Pons (tissue), 1 donor: ENCODE measurements at regions not wholly inside any gene's neighbourhood (a gene's known extent, or its start where the extent isn't known, plus 50 kb on each side); places are given as distances from the start of the nearest gene placed in this dataset.
"Not testable (repeated sequence)": the region's sequence is repeated elsewhere in the genome, so short reads cannot be mapped to it uniquely, and the experiment has no call there.

ENCODE experiments used
- DNase-seq: peaks from one replicate; pipeline ENCODE4 v3.0.0-alpha.2; 2016; ENCODE audit warnings: low spot score

DNA sequence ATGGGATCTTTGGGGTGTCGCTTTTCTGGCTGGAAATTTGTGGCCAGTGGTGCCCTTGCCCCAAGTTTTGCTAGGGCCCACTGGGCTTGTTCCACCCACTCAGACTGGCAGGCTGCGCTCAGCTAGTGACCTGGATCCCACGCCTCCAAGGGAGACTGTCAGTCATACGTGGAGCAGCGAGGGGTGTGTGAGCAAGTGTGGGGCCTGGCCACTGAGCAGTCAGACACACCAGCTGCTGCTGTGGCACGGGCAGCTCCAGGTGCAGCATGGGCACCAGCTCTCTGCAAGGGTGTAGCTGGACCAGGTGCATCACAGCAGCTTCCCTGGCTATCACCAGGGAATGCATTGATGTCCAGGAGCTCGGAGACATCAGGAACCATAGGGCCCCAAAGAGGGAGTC, 327.0 kb downstream of the NR4A2 start:
- no peak for DNase-seq

GRCh38 chr2:156004459-156004858, 328.1 kb downstream of the NR4A2 start:
- no peak for DNase-seq

DNA sequence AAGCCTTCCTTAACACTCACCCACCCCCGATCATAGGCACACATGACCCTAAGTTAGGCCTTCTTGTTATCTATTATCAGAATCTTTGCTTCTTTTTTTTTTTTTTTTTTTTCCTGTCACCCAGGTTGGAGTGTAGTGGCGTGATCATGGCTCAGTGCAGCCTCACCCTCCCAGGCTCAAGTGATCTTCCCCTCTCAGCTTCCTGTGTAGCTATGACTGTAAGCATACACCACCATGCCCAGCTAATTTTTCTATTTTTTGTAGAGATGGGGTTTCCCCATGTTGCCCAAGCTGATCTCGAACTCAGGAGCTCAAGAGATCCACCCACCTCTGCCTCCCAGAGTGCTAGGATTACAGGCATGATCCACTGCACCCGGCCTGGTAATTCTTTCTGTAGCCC, 328.7 kb downstream of the NR4A2 start:
- no peak for DNase-seq

DNA sequence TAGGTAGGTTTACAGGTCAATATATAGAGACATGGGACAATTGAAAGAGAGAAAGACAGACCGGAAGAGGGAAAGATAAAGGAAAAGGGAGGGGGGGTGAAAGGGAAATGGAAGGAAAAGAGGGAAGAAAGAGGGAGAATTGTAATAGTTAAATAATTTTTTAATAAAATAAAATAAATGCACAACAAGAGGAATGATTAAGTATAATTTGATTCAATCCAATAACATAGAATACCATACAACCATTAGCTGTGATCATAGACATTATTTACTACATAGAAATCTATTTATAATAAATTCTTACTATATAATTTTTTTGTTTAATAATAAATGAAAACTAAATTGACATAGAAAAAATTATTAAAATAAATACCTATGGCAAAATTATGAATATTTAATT, 330.7 kb downstream of the NR4A2 start:
- no peak for DNase-seq

- DNase-seq: no peak
These were observed 335.0 kb downstream of the NR4A2 start for GRCh38 chr2:155997538-155997937.

DNA sequence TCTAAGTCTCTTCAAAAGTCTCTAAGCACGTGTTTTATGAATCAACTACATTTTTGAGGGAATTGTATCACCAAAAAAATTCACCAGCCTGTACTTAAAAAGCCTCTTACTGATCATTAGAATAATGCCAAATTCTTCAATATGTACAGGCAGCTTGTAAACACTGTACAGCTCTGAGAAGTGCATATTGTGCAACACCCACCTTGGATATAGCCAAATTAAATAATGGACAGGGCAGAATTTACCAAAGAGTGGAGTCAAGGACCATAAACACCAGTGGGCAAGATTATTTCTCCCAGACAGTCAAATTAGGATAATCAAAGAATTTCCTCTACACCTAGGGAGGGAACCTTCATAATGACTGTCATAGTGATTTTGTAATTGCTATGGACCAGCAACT, 338.2 kb downstream of the NR4A2 start:
- DNase-seq: no peak

GRCh38 chr2:155983845-155984244, 348.7 kb downstream of the NR4A2 start:
- no peak for DNase-seq

DNA sequence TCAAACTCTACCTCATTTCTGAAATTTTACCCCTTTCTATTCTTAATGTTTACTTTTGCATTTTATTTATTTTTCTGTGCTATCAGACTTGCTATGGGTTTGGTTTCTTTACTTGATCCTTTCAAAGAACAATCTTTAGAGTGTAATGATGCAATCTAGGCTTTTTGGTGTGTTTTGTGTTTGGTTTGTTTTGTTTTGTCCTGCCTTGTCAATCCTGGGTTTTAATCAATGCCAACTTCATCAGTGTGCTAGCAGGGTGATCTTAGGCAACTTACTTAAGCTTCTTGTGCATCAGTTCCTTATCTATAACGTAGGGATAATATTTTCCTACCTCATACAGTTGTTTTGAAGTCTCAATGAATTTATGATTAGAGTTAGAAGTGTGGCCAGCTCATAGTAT, 350.4 kb downstream of the NR4A2 start:
- DNase-seq: no peak

- no peak for DNase-seq
These were observed 351.5 kb downstream of the NR4A2 start for GRCh38 chr2:155980941-155981560.

- DNase-seq: no peak
These were observed 356.8 kb downstream of the NR4A2 start for GRCh38 chr2:155975734-155976133.

GRCh38 chr2:155972916-155973315, 359.6 kb downstream of the NR4A2 start:
- DNase-seq: no peak

- DNase-seq: not testable (repeated sequence)
These were observed 366.5 kb downstream of the NR4A2 start for GRCh38 chr2:155966064-155966471.

GRCh38 chr2:155965415-155966063, 367.0 kb downstream of the NR4A2 start:
- no peak for DNase-seq

DNA sequence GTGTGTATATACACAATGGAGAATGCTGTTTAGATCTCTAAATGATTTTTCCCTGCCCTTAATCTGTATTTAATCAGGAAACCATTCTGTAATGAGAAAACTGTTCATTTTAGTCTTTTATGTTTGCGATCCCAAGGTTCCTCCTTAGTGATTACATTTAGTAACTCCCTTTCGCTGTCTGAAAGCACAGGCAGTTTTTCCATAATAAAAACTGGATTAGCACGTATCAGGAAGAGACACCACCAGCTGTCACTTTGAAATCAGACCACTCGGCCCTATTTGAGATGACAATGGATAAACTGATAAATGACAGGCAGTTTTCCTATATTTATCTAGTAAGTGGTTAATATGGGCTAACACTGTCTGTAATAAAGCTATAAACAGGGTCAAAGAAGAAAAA, 370.9 kb downstream of the NR4A2 start:
- no peak for DNase-seq

GRCh38 chr2:155958834-155959233, 373.7 kb downstream of the NR4A2 start:
- DNase-seq: no peak

GRCh38 chr2:155947069-155947468, 385.5 kb downstream of the NR4A2 start:
- DNase-seq: no peak

DNA sequence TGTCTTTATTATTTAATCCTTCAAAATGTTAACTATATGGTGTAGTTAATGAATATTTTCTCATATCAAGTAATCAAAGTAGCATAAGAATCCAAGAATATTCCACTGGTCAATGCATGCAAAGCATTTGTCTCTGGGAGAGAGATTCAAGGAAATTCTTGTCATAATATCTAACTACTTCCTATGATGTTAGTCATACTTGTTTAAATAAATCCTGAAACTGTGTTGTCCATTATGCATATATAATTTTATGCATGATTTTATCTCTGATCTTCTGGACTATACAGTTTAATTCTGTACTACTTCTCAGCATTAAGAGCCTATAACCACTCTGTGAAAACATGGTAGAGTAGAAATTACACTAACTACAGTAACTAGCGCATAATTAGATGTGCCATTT, 388.3 kb downstream of the NR4A2 start:
- DNase-seq: no peak

DNA sequence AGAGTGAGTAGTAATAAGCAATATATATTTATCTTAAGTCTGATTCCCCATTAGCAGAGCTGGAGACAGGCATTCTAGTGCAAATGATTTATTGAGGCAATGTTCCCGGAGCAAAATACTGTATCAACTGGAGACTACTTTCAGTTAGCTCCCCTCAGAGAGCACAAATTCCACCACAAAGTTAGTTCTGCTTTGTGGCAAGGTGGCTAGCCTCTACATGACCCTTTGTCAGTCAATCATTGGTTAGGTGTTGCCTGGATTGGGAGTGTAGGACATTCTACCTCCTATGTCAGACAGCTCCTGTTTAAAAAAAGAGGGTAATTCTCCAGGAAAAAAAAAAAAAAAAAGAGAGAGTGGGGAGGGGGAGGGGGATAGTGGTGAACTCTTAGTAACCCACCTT, 402.2 kb downstream of the NR4A2 start:
- DNase-seq: no peak

DNA sequence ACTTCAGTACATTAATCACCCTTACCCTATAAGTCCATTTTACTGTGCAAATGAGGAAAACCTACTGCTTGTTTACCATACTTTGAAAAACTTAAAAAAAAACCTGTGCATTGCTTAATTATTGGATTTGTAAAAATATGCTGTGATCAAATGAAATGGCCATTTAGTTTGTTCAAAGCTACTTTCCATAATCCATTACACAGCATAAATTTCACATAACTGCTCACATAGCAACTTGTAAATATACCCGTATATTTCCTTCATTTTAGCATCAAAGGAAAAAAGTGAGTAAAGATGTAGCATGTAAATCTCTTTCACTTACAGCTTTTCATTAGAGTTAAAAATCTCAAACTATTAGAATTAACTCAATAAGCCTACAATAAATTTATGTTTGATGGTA, 415.1 kb downstream of the NR4A2 start:
- no peak for DNase-seq

- no peak for DNase-seq
These were observed 419.2 kb downstream of the NR4A2 start for GRCh38 chr2:155913356-155913755.

DNA sequence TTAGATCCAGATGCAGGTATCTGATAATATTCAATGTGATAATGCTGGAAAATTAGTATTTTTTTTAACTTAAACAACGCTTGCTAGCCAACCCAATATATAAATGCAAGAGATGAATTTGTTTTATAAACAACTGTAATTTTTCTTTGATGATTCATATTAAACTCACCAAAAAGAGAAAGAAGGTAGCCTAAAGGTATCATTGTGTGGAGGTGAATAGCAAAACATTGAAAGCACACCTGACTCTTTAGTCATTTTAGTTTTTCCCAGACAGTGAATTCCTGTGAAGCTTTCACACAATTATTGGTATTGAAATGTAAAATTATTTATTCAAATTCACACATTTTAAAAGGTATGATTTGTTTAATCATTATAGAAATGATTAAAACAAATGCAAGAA, 424.0 kb downstream of the NR4A2 start:
- no peak for DNase-seq

GRCh38 chr2:155907211-155907610, 425.3 kb downstream of the NR4A2 start:
- no peak for DNase-seq

DNA sequence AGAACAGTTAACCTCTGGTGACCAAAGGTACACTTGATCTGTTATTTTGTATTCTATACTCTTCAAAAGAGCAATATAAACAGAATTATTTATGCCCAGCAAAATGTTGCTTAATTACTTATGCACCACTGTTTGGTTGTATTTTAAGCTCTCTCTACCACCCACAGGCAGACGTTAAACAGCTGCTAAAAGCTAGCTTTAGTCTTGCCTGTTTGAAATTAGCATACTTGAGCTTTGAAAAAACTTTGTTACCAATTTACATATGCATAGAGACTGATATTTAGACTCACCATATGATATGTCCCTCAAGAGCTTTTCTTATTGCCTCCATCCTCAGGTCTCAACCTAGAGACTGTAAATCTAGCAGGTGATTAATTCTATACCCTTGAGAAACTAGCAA, 426.9 kb downstream of the NR4A2 start:
- DNase-seq: no peak

DNA sequence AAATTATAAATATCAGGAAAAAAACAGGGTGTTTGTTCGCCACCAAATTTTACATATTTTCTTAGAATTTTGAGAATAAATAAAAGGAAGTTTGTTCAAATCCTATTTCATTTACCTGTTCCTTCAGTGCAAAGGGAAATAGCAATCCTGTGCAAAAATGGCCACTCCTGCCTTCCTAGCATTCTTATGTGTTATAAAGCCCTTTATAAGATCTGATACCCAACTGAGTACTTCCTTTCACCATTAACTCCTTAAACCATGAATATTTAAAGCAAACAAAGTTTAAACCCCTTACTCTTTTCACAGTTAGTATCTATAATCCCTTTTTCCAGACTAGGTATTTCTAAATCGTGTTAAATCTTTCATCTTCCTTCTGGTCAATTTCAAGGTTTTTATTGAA, 427.8 kb downstream of the NR4A2 start:
- DNase-seq: no peak
